ENCODE measurements at regions not wholly inside any gene's neighbourhood (a gene's known extent, or its start where the extent isn't known, plus 50 kb on each side); places are given as distances from the start of the nearest gene placed in this dataset.
A peak's percentile ranks its signal among the peaks of the same experiment; 100 is the strongest.

- no peak for DNase-seq
These were observed 500.0 kb downstream of the SPRY1 start for GRCh38 chr4:123896446-123897071.

DNA sequence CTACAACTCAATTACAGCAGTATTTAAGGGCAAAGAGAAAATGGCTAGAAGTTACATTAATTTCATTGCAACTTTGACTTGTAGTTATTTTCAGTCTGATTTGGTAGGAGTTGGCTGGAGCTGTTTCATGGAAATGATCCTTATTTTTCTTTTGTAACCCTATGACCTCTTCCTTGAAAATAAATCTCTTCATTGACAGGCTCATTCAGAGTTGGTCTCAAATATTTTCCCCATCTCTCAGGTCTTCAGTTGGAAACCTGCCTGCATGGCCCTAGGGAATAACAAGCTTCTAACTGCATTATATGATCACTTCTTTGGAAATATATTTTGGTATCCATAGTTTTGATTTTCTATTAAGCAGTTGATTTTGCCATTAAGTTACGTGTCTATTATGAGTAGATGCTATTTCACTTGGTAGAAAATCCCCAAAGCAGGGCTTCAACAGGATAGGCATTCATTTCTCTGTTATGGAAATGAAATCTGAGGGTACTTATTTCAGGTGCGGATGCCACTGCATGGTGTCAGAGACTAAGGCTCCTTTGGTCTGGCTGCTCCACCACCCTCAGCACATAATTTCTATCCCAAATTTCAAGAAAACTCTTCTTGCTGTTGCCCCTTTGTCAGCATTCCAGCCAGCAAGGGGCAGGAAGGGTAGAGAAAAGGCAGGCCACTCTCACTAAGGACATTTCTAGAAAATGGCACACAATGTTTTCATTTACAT, 502.5 kb downstream of the SPRY1 start:
- no peak for DNase-seq

GRCh38 chr4:123904882-123905281, 508.3 kb downstream of the SPRY1 start:
- DNase-seq: no peak

DNA sequence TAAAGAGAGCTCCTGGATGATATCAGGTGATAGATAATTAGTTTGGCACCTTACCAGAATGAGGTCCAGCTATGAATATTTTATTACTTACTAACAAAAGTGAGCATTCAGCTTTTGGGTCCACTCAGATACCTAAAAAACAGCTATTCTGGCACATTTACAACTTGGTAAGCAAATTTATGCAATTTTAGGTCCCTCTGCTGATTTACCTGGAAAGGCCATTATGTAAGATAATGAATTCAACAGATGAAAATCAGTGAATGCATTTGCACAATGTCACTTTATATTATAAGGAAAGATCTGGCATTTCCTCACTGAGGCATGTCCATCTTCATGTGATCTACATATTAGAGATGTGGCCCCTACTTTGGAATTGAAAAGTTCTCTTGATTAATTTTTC, 517.0 kb downstream of the SPRY1 start:
- DNase-seq: no peak

GRCh38 chr4:123916821-123917220, 520.2 kb downstream of the SPRY1 start:
- no peak for DNase-seq

- no peak for DNase-seq
These were observed 523.0 kb downstream of the SPRY1 start for GRCh38 chr4:123919576-123920098.

DNA sequence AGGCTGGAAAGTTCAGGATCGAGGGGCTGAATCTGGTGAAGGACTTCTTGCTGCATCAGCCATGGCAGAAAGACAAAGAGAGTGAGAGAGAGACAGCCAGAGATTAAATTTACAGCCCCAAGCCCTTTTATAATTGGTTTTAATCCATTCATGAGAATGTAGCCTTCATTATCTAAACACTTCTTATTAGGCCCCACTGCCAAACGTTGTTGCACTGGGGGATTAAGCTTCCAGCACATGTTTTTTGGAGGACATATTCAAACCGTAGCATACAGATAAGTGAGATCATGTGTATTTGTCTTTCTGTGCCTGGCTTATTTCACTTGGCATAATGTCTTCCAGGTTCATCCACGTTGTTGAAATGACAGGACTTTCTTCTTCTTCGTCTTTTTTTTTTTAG, 524.7 kb downstream of the SPRY1 start:
- DNase-seq: no peak

DNA sequence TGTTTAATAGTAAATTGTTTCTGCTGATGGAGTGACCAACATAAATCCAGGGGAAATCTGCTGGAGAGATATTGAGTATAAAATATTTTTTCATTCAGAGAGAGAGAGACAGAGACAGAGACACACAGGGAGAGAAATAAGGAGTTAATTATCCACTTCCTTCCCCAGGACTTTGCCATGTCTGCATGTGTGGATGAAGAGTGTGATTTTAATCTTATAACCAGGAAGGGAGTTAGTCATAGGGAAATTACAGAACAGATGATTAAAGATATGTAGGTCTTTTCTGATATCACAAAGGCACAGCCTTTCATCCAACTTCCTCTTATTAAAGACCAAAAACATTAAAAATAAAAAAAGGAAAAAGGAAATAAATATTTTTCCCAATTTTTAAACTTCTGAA, 526.3 kb downstream of the SPRY1 start:
- DNase-seq: peak; percentile 10

DNA sequence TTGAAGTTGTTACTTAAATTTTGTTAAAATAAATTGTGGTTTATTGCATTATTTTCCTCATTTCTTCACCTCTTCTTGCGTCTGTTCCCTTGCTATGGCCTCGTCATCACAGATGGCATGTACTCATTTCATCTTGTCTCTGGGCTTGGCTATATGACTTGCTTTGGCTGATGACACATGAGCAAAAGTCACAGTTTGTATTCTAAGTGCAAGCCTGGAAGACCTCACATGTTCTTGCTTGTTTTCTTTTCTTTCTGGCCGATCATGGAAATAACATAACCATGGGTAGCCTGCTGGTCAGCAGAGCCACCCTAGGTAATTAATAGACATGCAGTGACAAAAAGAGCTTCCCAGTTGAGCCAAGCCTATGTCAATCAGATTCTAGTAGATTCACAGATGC, 527.9 kb downstream of the SPRY1 start:
- DNase-seq: no peak

DNA sequence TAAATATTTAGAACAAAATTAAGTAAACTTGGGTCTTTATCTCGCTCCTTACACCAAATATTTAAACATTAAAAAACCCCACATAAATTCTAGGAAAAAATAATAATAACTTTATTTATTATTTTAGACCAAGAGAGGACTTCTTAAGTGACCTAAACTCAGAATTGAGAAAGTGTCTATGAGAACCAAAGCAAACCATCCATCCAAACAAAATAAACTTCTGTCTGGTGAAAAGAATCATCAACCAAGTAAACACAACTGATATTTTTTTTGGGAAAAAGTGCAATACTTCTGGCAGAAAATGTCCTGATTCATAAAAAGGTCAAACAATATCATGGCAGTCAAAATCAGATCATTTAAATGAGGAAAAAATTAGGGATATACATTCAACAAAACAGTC, 533.0 kb downstream of the SPRY1 start:
- DNase-seq: no peak

DNA sequence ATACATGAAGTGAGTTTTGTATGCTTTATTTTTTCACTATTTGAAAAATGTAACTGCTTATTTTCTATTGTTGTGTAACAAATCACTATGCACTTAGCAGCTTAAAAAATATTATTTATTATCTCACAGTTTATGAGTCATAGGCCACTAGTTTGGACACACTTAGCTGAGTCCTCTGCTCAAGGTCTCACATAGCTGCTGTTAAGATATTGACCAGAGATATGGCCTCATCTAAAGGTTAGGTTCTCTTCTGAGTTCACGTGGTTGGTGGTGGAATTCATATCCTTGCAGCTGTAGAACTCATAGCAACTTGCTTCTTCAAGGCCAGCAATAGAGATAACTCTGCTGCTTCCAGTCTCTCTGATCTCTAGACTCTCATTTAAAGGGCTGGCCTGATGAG, 534.4 kb downstream of the SPRY1 start:
- DNase-seq: no peak

- DNase-seq: no peak
These were observed 537.5 kb downstream of the SPRY1 start for GRCh38 chr4:123934096-123934495.

DNA sequence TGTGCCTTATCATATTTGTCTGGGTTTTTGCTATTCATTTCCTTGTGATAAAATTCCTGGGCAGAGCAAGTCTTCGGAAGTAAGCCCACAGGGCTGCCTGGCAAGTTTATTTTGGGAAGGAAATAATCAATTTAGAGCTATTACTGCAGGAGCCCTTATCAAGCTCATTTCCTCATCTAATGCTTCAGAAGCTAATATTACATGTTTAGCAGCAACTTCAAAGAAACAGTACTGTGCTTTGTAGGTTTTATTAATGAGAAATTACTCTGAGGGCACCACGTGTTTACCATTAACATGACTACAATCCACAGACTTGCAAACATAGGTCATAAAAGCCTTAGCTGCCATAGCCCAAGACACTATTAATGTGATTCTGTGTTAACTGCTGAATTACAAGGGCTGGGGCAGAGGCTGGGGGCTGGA, 540.0 kb downstream of the SPRY1 start:
- no peak for DNase-seq

DNA sequence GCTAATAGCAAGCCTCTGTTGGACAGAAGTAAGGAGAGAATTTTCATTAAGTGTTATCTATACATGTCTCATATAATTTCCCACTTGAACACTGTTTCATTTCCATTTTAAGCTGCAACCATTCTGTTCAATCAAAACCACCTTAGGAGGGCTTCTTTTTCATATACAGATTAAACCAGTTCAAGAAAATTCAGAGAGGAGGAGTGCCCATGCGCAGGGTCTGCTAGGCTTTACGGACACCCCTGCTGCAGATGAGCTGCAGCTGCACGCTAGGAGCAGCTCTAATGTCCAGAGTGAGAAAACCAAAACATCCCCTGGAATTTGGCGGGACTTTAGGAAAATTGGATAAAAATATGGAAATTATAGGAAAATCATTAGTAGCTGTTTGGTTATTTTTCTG, 541.0 kb downstream of the SPRY1 start:
- DNase-seq: no peak

DNA sequence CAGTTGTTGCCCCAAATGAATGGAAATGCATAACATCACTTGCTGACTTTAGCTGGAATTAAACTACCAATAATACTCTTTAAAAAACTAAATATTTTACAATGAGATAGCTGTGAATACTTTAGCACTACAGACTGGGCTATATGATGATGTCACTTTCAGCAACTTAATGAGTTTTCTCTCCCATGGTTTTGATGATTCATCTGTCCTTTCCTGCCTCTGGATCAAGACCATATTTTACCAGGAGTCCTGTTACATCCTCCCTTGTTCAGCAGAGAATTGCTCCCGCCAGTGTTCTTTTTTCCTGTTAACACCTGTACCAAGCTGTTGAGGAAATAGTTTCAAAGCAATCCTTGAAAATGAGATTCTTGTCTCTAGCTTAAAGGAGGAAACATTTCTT, 543.0 kb downstream of the SPRY1 start:
- no peak for DNase-seq

DNA sequence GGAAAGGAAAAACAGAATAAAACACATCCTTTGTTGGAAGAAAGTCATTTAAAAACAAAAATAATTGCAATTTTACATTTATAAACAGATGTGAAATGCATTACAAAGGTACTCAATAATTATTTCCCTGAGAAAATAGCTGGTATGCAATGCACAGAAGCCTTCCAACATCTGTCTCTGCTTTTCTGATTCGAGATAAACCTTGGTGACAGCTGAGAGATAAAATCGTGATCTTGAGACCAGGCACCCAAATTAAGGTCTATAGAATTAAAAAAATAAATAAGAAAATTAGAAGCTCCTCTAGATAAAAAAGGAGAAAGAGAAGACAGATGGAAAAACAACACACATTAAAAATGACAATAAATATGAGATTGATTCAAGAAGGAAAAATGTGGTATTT, 544.0 kb downstream of the SPRY1 start:
- DNase-seq: no peak

GRCh38 chr4:123941306-123941705, 544.7 kb downstream of the SPRY1 start:
- DNase-seq: no peak

DNA sequence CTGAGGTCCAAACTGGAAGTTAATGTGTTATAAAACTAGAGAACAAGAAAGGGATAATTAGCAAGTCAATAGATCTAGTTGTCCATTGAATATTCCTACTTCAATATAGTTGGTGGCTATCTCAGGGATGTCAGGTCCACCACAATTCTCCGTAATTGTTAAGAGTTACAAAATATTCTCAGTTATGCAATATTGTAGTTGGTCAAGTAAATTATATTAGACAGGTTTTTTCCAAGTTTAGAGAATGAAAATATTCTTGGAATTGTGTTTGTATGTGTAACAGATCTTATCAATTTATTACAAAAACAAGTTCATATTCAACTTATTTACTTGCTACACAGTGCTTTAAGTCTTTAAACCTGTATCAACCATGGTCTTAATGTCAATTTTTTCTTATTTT, 547.4 kb downstream of the SPRY1 start:
- no peak for DNase-seq

DNA sequence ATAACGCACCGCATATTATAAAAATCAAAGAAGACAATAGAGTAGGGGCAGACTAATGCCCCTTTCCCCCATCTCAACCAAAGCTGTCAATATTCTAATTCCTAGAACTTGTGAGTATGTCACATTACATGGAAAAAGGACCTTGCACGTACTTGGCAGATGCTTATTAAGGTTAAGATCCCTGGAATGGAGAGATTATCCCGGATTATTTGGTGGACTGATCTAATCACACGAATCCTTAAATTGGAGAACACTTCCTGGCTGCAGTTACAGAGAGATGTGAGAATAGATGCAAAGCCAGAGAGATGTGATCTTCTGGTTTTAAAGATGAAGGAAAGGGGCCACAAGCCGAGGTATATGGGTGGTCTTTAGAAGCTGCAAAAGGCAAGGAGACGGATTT, 548.7 kb downstream of the SPRY1 start:
- DNase-seq: no peak

DNA sequence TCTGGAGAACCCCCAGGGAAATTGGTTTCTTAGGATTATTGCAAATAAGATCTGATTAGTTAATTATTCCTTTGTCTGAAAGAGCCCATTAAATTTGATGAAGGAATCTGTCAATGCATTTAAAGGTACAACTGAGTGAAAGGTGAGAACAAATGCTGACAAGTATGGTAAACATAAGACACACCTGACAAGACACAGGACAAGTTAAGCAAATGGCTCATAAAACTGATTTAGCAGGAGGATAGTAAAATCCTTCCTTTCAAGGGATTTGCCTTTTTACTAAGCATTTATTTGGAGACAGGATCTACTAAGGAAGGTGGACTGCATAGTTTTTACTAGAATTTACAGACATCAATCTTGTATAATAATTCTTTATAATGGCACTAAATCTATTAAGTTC, 553.9 kb downstream of the SPRY1 start:
- no peak for DNase-seq

DNA sequence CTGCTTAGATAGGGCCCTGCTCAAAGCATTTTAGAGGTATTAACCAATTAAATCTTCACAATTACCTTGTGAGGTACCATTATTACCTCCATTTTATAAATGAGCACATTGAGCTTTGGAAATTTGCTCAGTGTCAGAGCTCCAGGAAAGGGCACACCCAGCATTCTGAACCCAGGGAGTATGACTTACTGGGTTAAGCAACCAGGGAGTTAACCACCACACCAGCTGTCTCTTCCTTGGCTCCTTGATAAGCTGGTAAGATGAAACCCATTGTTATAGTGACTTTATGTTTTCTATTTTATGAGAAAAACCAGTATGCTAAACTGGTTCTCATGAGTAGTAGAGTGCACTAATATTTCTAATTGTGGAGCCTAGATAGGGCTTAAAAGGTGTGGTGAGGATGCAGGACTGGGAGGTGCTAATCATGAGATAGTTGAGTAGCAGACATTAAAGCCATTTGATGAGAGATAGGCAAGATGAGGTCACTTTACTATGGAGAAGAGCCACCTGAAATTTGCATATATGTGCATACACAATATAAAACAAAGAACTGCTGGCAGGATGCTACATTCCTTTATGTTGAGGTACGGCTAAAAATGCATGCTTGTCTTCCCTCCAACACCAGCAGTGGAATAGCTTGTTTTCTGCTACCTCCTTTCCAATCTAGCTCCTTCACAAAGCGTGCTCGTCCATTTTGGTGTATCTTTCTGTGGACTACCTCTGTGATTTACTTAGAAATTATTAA, 556.1 kb downstream of the SPRY1 start:
- DNase-seq: no peak

GRCh38 chr4:123953566-123953965, 557.0 kb downstream of the SPRY1 start:
- DNase-seq: no peak

DNA sequence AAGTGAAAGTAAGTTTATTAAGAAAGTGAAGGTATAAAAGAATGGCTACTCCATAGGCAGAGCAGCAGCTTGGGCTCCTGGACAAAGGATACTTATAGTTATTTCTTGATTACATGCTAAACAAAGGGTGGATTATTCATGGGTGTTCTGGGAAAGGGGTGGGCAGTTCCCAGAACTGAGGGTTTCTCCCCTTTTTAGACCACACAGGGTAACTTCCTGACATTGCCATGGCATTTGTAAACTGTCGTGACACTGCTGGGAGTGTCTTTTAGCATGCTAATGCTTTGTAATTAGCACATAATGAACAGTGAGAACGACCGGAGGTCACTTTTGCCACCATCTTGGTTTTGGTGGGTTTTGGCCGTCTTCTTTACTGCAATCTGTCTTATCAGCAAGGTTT, 557.6 kb downstream of the SPRY1 start:
- no peak for DNase-seq

DNA sequence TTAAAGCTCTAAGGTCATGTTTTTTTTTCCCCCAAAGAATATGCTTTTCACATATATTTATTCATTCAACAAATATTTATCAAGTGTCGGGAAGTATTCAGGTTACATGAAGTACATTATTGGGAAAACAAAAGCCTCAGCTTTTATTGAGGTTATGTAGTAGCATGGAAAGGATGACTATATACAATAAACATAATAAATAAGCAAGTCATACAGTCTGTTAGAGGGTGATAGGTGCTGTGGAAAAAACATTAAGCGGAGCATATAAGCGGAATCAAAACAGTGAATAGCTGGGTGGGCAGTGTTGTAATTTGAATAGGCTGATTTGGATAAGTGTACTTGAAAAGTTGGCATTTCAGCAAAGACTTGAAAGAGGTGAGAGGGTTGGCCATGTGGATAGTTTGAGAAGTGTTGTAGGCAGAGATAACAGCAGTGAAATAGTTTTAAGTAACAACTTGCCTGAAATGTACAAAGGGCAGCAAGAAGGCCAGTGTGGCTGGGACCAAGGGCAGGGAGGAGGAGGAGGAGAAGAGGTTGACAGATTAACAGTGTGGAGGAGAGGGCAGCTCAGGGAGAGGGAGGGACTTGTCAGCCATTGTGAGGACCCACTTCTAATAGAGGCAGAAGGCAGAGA, 558.7 kb downstream of the SPRY1 start:
- DNase-seq: no peak

All from GF-D8 (cell line).